Sigmoid colon (tissue), 6 donors: ENCODE measurements at regions not wholly inside any gene's neighbourhood (a gene's known extent, or its start where the extent isn't known, plus 50 kb on each side); places are given as distances from the start of the nearest gene placed in this dataset.

Experiments
- DNase-seq: peaks from one replicate; pipeline ENCODE4 v3.0.0-alpha.2; 2019
- H3K27ac ChIP-seq, 4 donors: fragments of 200-600 bp; sonication (generic); one replicate each; pipeline ENCODE4 v1.5.1; 2016 to 2019; ENCODE audit warnings: mild to moderate bottlenecking in 1 of 4
- H3K27me3 ChIP-seq, 3 donors: fragments of 200-600 bp; sonication (generic); one replicate each; pipeline ENCODE4 v1.5.1; 2019; ENCODE audit warnings: mild to moderate bottlenecking in 1 of 3
- H3K36me3 ChIP-seq, 4 donors: fragments of 200-600 bp; sonication (generic); one replicate each; pipeline ENCODE4 v1.5.1; 2016 to 2019
- H3K4me1 ChIP-seq, 4 donors: fragments of 200-600 bp; sonication (generic); one replicate each; pipeline ENCODE4 v1.5.1; 2017 to 2019
- H3K4me3 ChIP-seq, 4 donors: fragments of 200-600 bp; sonication (generic); one replicate each; pipeline ENCODE4 v1.5.1; 2017 to 2019; ENCODE audit warnings: mild to moderate bottlenecking in 2 of 4, moderate library complexity in 1 of 4
- H3K9me3 ChIP-seq, 4 donors: fragments of 200-600 bp in 3 of 4; sonication (generic) in 3 of 4; one replicate each; pipeline versions ENCODE4 v1.5.1 to v1.6.1; 2013 to 2019
- EP300 ChIP-seq, 4 donors: sonication (generic); formaldehyde crosslinking; IDR thresholded peaks; one replicate each; pipeline ENCODE4 v1.6.1; 2017; ENCODE audit warnings: antibody characterized with exemption in 4 of 4
- POLR2A ChIP-seq, 2 donors: fragments of 450-650 bp; IDR thresholded peaks; one replicate each; pipeline ENCODE4 v1.6.1; 2016; ENCODE audit warnings: antibody characterized with exemption in 2 of 2, mild to moderate bottlenecking in 2 of 2, moderate library complexity in 2 of 2
- POLR2AphosphoS5 ChIP-seq, 4 donors: sonication (generic); formaldehyde crosslinking; IDR thresholded peaks; one replicate each; pipeline ENCODE4 v1.6.1; 2017; ENCODE audit warnings: antibody characterized with exemption in 4 of 4
- WGBS, 2 donors: extraction: QIAGEN DNeasy Blood & Tissue Kit; methylation state at CpG; one replicate each; pipeline ENCODE4 v1.1.7; 2013; 5-methylcytosine and 5-hydroxymethylcytosine counted together
- intact Hi-C: fragments of 100-400 bp; cut with DNase I; formaldehyde crosslinking; loops from one replicate; pipeline ENCODE4 v1.15.1; 2023
- TF ChIP-seq, protein P1 (sequence below), 4 experiments: fragments of 450-650 bp in 3 of 4; fragments of 200-600 bp in 1 of 4; IDR thresholded peaks; one replicate each; pipeline ENCODE4 v1.5.1; 2016 to 2019; ENCODE audit warnings: antibody characterized with exemption in 4 of 4, mild to moderate bottlenecking in 3 of 4, moderate library complexity in 2 of 4
- donor health status: healthy with polysubstance abuse.
- donor health status: healthy.

GRCh38 chr2:143850084-143850483 lies 669.8 kb downstream of the ZEB2 start:
- H3K4me1 ChIP-seq: no peaks in the 10 kb centered on the region
- TF ChIP-seq EP300 (IDR thresholded peaks at IDR 0.05): no peak
- TF ChIP-seq POLR2A (IDR thresholded peaks at IDR 0.05): no peak
- no peak for TF ChIP-seq POLR2AphosphoS5 (IDR thresholded peaks at IDR 0.05)
- TF ChIP-seq, protein P1, sequence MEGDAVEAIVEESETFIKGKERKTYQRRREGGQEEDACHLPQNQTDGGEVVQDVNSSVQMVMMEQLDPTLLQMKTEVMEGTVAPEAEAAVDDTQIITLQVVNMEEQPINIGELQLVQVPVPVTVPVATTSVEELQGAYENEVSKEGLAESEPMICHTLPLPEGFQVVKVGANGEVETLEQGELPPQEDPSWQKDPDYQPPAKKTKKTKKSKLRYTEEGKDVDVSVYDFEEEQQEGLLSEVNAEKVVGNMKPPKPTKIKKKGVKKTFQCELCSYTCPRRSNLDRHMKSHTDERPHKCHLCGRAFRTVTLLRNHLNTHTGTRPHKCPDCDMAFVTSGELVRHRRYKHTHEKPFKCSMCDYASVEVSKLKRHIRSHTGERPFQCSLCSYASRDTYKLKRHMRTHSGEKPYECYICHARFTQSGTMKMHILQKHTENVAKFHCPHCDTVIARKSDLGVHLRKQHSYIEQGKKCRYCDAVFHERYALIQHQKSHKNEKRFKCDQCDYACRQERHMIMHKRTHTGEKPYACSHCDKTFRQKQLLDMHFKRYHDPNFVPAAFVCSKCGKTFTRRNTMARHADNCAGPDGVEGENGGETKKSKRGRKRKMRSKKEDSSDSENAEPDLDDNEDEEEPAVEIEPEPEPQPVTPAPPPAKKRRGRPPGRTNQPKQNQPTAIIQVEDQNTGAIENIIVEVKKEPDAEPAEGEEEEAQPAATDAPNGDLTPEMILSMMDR (IDR thresholded peaks at IDR 0.05): no peak
- no peaks in the 10 kb centered on the region for H3K36me3 ChIP-seq
- no peak for DNase-seq
- 87 to 88% methylated on average over 3 of the region's 3 CpGs for WGBS, 2 donors
- intact Hi-C loops: no loop called here
- H3K9me3 ChIP-seq: no peaks in the 10 kb centered on the region
- H3K27me3 ChIP-seq: no peaks in the 10 kb centered on the region
- H3K27ac ChIP-seq: no peak overlapping the region
- no peak overlapping the region for H3K4me3 ChIP-seq

DNA sequence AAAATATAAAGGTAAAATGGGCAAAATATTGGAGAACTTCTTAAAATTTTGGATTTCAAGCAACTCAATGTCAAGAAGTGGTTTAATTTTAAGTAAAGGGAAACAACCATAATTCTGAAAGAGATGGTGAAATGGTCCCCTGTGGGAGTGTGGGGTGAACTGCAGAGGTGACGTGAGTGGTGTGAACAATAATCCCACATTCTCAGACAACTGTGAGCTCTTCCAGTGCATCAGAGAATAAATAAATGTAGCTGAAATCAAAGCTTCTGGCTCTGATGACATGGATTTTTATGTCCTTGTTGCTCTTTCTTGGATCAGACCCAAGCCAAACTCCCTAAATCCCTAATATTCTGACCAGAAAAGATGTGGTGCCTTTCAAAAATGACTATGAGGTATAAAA lies 672.7 kb downstream of the ZEB2 start:
- 83 to 86% methylated on average over 1 of the region's 1 CpG for WGBS, 2 donors
- no peaks in the 10 kb centered on the region for H3K27me3 ChIP-seq
- no peak for TF ChIP-seq POLR2AphosphoS5 (IDR thresholded peaks at IDR 0.05)
- TF ChIP-seq EP300 (IDR thresholded peaks at IDR 0.05): no peak
- no peak for TF ChIP-seq POLR2A (IDR thresholded peaks at IDR 0.05)
- TF ChIP-seq, protein P1 (IDR thresholded peaks at IDR 0.05): no peak
- H3K4me3 ChIP-seq: no peak overlapping the region
- H3K4me1 ChIP-seq: no peaks in the 10 kb centered on the region
- H3K9me3 ChIP-seq: no peaks in the 10 kb centered on the region
- no peaks in the 10 kb centered on the region for H3K36me3 ChIP-seq
- H3K27ac ChIP-seq: no peak overlapping the region
- intact Hi-C loops: no loop called here
- DNase-seq: no peak

- H3K4me1 ChIP-seq: no peaks in the 10 kb centered on the region
- no peaks in the 10 kb centered on the region for H3K9me3 ChIP-seq
- no peak overlapping the region for H3K27ac ChIP-seq
- no peaks in the 10 kb centered on the region for H3K27me3 ChIP-seq
- no peak for TF ChIP-seq POLR2A (IDR thresholded peaks at IDR 0.05)
- no peak for TF ChIP-seq POLR2AphosphoS5 (IDR thresholded peaks at IDR 0.05)
- TF ChIP-seq, protein P1 (IDR thresholded peaks at IDR 0.05): no peak
- TF ChIP-seq EP300 (IDR thresholded peaks at IDR 0.05): no peak
- DNase-seq: no peak
- intact Hi-C loops: no loop called here
- H3K36me3 ChIP-seq: no peaks in the 10 kb centered on the region
- no peak overlapping the region for H3K4me3 ChIP-seq
- 84 to 87% methylated on average over 6 of the region's 6 CpGs for WGBS, 2 donors
Observed at GRCh38 chr2:143844986-143845385, 674.9 kb downstream of the ZEB2 start.

- Histone ChIP-seq H3K4me3 (no peak overlapping the region), H3K4me1 (no peaks in the 10 kb centered on the region), H3K9me3 (no peaks in the 10 kb centered on the region), H3K27ac (no peak overlapping the region), H3K27me3 (no peaks in the 10 kb centered on the region), H3K36me3 (no peaks in the 10 kb centered on the region)
- DNase-seq: no peak
- intact Hi-C loops: no loop called here
- 76 to 91% methylated on average over 3 of the region's 3 CpGs for WGBS, 2 donors
- TF ChIP-seq EP300 (IDR thresholded peaks at IDR 0.05): no peak
- TF ChIP-seq POLR2AphosphoS5 (IDR thresholded peaks at IDR 0.05): no peak
- TF ChIP-seq, protein P1 (IDR thresholded peaks at IDR 0.05): no peak
- TF ChIP-seq POLR2A (IDR thresholded peaks at IDR 0.05): no peak
Observed at GRCh38 chr2:143843686-143844085, 676.2 kb downstream of the ZEB2 start.

- Histone ChIP-seq H3K4me3 (no peak overlapping the region), H3K9me3 (peaks cover 0 to 2% (median 0%) of the 10 kb centered on the region in 4 donors), H3K36me3 (no peaks in the 10 kb centered on the region), H3K27me3 (no peaks in the 10 kb centered on the region), H3K27ac (no peak overlapping the region), H3K4me1 (no peaks in the 10 kb centered on the region)
- DNase-seq: no peak
- intact Hi-C loops: no loop called here
- 89 to 90% methylated on average over 2 of the region's 2 CpGs for WGBS, 2 donors
- TF ChIP-seq POLR2A (IDR thresholded peaks at IDR 0.05): no peak
- TF ChIP-seq EP300 (IDR thresholded peaks at IDR 0.05): no peak
- TF ChIP-seq, protein P1 (IDR thresholded peaks at IDR 0.05): no peak
- TF ChIP-seq POLR2AphosphoS5 (IDR thresholded peaks at IDR 0.05): no peak
Observed at GRCh38 chr2:143842836-143843235, 677.1 kb downstream of the ZEB2 start.
